Stimulated activated naive B cell treated with anti-CD40 and anti-IgM and Interleukin-4, amounts not matched to agents 10 μg/mL and 1 μg/mL and 100 μg/mL, for 72 hours (primary cell): ENCODE measurements at regions not wholly inside any gene's neighbourhood (a gene's known extent, or its start where the extent isn't known, plus 50 kb on each side); places are given as distances from the start of the nearest gene placed in this dataset.

Experiments used
- ATAC-seq, 2 donors: fragments of 150-1000 bp; cut with Tn5 transposase; replicated peaks; 2 replicates each; pipeline ENCODE4 v1.10.0; 2021; ENCODE audit warnings: moderate library complexity in 1 of 2
- DNase-seq: peaks from one replicate; pipeline ENCODE4 v3.0.0; 2021
- H3K27ac Mint-ChIP-seq: one replicate; pipeline ENCODE4 v1.8.0; 2022; ENCODE audit warnings: mild to moderate bottlenecking, mixed read lengths
- H3K27me3 Mint-ChIP-seq, 2 donors: one replicate each; pipeline ENCODE4 v1.8.0; 2022; ENCODE audit warnings: mixed read lengths in 2 of 2
- H3K36me3 Mint-ChIP-seq, 2 donors: one replicate each; pipeline ENCODE4 v1.8.0; 2022; ENCODE audit warnings: mixed read lengths in 2 of 2, mild to moderate bottlenecking in 1 of 2
- H3K4me1 Mint-ChIP-seq, 2 donors: one replicate each; pipeline ENCODE4 v1.8.0; 2022; ENCODE audit warnings: mixed read lengths in 2 of 2, mild to moderate bottlenecking in 1 of 2
- H3K4me3 Mint-ChIP-seq, 2 donors: one replicate each; pipeline ENCODE4 v1.8.0; 2022; ENCODE audit warnings: mild to moderate bottlenecking in 2 of 2, mixed read lengths in 2 of 2, moderate library complexity in 1 of 2
- H3K9me3 Mint-ChIP-seq, 2 donors: one replicate each; pipeline ENCODE4 v1.8.0; 2022; ENCODE audit warnings: mixed read lengths in 2 of 2, mild to moderate bottlenecking in 1 of 2

DNA sequence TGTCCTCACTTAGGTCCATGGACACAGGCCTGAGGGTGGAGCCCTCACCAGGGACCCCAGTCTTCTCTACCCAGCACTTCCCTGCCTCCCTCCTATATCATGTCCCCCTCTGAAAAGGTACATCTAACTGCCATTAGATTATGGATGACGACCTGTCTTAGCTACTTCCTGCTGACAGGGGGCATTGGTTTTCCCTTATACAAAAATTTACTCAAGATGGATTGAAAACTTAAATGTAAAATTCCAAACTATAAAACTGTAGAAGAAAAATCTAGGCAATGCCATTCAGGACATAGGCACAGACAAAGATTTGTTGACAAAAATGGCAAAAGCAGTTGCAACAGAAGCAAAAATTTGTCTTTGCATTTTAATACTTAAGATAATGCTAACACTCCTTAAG, 623.2 kb upstream of the FAM174A start:
- peaks cover 0 to 1% of the 10 kb centered on the region in 2 donors for H3K9me3 Mint-ChIP-seq
- no peaks in the 10 kb centered on the region for H3K27me3 Mint-ChIP-seq
- H3K4me1 Mint-ChIP-seq: no peaks in the 10 kb centered on the region
- H3K36me3 Mint-ChIP-seq: no peaks in the 10 kb centered on the region
- no peak overlapping the region for H3K27ac Mint-ChIP-seq
- ATAC-seq (no peak), DNase-seq (no peak)
- no peak overlapping the region for H3K4me3 Mint-ChIP-seq

DNA sequence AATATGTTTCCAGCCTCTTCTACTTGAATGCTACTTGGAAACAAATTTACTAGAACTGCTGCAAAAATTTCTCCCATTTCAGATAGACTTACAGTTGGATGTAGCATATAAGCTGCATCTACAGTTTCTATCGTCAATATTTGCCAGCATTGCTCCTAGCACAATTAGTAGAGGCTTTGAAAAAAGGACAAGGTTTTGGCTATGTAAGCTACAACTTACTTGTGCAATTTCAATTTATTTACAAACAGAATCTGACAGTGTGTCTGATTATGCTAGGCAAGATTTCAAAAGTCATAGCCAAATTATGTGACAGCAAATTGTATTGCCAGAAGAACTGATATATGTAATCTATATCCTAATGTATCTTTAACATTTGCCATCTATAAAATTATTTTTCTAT, 628.4 kb upstream of the FAM174A start:
- H3K4me3 Mint-ChIP-seq: no peak overlapping the region
- DNase-seq: no peak
- H3K9me3 Mint-ChIP-seq: peaks cover 0 to 1% of the 10 kb centered on the region in 2 donors
- H3K27ac Mint-ChIP-seq: no peak overlapping the region
- no peaks in the 10 kb centered on the region for H3K27me3 Mint-ChIP-seq
- no peaks in the 10 kb centered on the region for H3K4me1 Mint-ChIP-seq
- no peak for ATAC-seq
- H3K36me3 Mint-ChIP-seq: no peaks in the 10 kb centered on the region

- H3K9me3 Mint-ChIP-seq: peaks cover 0 to 1% of the 10 kb centered on the region in 2 donors
- no peak overlapping the region for H3K4me3 Mint-ChIP-seq
- no peaks in the 10 kb centered on the region for H3K4me1 Mint-ChIP-seq
- H3K27me3 Mint-ChIP-seq: no peaks in the 10 kb centered on the region
- H3K27ac Mint-ChIP-seq: no peak overlapping the region
- no peak for ATAC-seq
- H3K36me3 Mint-ChIP-seq: no peaks in the 10 kb centered on the region
- DNase-seq: no peak
These were observed 633.2 kb upstream of the FAM174A start for GRCh38 chr5:99901972-99902371.

DNA sequence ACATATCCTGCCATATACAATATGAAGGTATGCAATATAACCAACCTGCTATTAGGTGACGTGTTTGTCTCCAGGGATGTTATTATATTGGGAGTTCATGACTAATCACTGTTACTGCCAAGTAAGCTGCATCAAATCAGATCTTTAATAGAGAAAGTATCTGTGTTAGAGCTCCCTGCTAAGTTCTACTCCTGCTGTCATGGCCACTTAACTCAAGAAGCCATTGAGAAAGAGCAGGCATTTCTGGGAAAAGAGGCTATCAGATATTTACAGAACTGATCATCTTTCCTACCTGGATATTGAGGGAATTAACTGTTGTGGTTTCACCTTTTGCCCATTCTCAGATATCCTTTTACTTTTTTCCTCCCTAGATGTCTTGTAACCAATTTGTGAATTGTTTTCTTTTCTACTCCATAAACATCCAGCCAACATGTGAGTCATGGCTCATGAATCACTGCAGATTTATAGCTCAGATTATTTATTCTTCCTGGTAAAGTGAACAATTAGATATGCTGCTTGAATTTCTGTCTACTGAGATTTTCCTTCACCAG, 634.8 kb upstream of the FAM174A start:
- Mint-ChIP-seq H3K9me3 (peaks cover 0 to 1% of the 10 kb centered on the region in 2 donors), H3K27me3 (no peaks in the 10 kb centered on the region), H3K36me3 (no peaks in the 10 kb centered on the region), H3K27ac (no peak overlapping the region), H3K4me1 (no peaks in the 10 kb centered on the region), H3K4me3 (no peak overlapping the region)
- DNase-seq: no peak
- no peak for ATAC-seq

- ATAC-seq: no peak
- Mint-ChIP-seq H3K27ac (no peak overlapping the region), H3K27me3 (no peaks in the 10 kb centered on the region), H3K4me3 (no peak overlapping the region), H3K36me3 (no peaks in the 10 kb centered on the region), H3K4me1 (no peaks in the 10 kb centered on the region), H3K9me3 (no peaks in the 10 kb centered on the region)
- DNase-seq: no peak
These were observed 655.2 kb upstream of the FAM174A start for GRCh38 chr5:99879791-99880511.

- ATAC-seq (no peak), DNase-seq (no peak)
- Mint-ChIP-seq H3K9me3 (no peaks in the 10 kb centered on the region), H3K27me3 (no peaks in the 10 kb centered on the region), H3K27ac (no peak overlapping the region), H3K4me3 (no peak overlapping the region), H3K4me1 (no peaks in the 10 kb centered on the region), H3K36me3 (no peaks in the 10 kb centered on the region)
These were observed 656.3 kb upstream of the FAM174A start for GRCh38 chr5:99878830-99879229.

GRCh38 chr5:99866740-99867139, 668.4 kb upstream of the FAM174A start:
- H3K27ac Mint-ChIP-seq: no peak overlapping the region
- H3K27me3 Mint-ChIP-seq: no peaks in the 10 kb centered on the region
- DNase-seq: no peak
- no peaks in the 10 kb centered on the region for H3K4me1 Mint-ChIP-seq
- peaks cover 0 to 2% of the 10 kb centered on the region in 2 donors for H3K9me3 Mint-ChIP-seq
- no peaks in the 10 kb centered on the region for H3K36me3 Mint-ChIP-seq
- H3K4me3 Mint-ChIP-seq: no peak overlapping the region
- ATAC-seq: peak in 1 of 2 donors; percentile 54

DNA sequence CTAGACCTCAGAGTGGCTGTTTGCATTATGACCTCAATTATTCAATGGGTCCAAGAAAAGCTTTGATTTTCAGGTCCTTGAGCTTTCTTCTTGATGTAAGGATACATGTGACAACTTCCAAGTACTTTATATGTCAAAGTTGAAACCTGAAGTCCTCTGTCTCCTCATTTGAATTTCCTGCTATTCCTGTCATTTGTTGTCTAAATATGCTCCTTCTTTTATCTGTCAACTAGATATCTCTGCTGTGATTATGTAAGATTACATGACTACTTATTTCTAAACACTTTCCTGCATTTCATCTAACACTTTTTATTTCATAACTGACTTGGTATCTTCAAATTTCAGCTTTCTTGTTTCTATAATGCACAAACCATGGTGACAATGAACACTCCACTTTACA, 670.0 kb upstream of the FAM174A start:
- no peaks in the 10 kb centered on the region for H3K27me3 Mint-ChIP-seq
- no peaks in the 10 kb centered on the region for H3K4me1 Mint-ChIP-seq
- H3K36me3 Mint-ChIP-seq: no peaks in the 10 kb centered on the region
- H3K4me3 Mint-ChIP-seq: no peak overlapping the region
- ATAC-seq (no peak), DNase-seq (no peak)
- H3K27ac Mint-ChIP-seq: no peak overlapping the region
- peaks cover 0 to 2% of the 10 kb centered on the region in 2 donors for H3K9me3 Mint-ChIP-seq

DNA sequence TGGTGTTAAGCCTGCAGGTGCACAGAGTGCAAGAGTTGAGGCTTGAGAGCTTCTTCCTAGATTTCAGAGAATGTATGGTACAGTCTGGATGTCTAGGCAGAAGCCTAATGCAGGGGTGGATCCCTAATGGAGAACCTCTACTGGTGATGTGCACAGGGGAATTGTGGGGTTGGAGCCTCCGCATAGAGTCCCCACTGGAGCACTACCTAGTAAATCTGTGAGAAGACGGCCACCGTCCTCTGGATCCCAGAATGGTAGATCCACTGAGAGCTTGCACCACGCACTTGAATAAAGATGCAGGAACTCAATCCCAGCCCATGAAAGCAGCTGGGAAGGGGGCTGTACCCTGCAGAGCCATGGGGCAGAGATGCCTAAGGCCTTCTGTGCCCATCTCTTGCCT, 699.4 kb upstream of the FAM174A start:
- DNase-seq (no peak), ATAC-seq (no peak)
- Mint-ChIP-seq H3K9me3 (no peaks in the 10 kb centered on the region), H3K4me3 (no peak overlapping the region), H3K27ac (no peak overlapping the region), H3K36me3 (no peaks in the 10 kb centered on the region), H3K27me3 (no peaks in the 10 kb centered on the region), H3K4me1 (no peaks in the 10 kb centered on the region)

DNA sequence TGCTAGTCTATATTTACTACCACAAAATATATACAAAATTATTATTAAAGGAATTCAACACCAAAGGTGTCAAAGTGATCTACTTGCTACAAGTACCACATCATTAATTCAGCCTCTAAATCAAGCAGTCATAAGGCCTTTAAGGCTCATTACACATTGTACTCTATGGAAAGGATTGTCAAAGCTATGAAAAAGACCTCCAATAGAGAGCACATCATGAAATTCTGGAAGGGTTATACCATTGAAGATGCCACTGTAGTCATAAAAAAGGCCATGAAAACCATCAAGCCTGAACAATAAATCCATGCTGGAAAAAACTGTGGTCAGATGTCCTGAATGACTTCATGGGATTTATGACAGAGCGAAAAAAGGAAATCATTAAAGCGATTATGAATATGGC, 708.0 kb upstream of the FAM174A start:
- H3K9me3 Mint-ChIP-seq: no peaks in the 10 kb centered on the region
- ATAC-seq (no peak), DNase-seq (no peak)

DNA sequence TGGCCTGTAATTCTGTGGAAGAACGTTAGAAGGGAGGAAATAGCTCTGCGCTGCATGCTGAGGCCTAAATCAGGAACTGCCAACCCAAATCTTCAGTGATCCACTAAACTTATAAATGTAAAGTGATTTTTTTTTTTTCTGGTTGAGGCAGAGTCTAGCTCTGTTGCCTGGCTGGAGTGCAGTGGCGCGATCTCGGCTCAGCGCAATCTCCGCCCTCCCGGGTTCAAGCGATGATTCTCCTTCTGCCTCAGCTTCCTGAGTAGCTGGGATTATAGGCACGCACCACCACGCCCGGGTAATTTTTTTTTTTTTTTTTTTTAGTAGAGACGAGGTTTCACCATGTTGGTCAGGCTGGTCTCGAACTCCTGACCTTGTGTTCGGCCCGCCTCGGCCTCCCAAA, 717.4 kb upstream of the FAM174A start:
- Mint-ChIP-seq H3K4me1 (no peaks in the 10 kb centered on the region), H3K27ac (no peak overlapping the region), H3K9me3 (no peaks in the 10 kb centered on the region), H3K36me3 (no peaks in the 10 kb centered on the region), H3K4me3 (no peak overlapping the region), H3K27me3 (no peaks in the 10 kb centered on the region)
- ATAC-seq (no peak), DNase-seq (no peak)

More for the DNA sequence above, 708.0 kb upstream of the FAM174A start:
- H3K27me3 Mint-ChIP-seq: no peaks in the 10 kb centered on the region
- no peaks in the 10 kb centered on the region for H3K4me1 Mint-ChIP-seq
- H3K4me3 Mint-ChIP-seq: no peak overlapping the region
- no peak overlapping the region for H3K27ac Mint-ChIP-seq
- no peaks in the 10 kb centered on the region for H3K36me3 Mint-ChIP-seq

GRCh38 chr5:99814321-99815063, 720.7 kb upstream of the FAM174A start:
- DNase-seq (no peak), ATAC-seq (no peak)
- H3K4me1 Mint-ChIP-seq: no peaks in the 10 kb centered on the region
- no peaks in the 10 kb centered on the region for H3K36me3 Mint-ChIP-seq
- no peak overlapping the region for H3K4me3 Mint-ChIP-seq
- no peak overlapping the region for H3K27ac Mint-ChIP-seq
- no peaks in the 10 kb centered on the region for H3K27me3 Mint-ChIP-seq
- no peaks in the 10 kb centered on the region for H3K9me3 Mint-ChIP-seq

DNA sequence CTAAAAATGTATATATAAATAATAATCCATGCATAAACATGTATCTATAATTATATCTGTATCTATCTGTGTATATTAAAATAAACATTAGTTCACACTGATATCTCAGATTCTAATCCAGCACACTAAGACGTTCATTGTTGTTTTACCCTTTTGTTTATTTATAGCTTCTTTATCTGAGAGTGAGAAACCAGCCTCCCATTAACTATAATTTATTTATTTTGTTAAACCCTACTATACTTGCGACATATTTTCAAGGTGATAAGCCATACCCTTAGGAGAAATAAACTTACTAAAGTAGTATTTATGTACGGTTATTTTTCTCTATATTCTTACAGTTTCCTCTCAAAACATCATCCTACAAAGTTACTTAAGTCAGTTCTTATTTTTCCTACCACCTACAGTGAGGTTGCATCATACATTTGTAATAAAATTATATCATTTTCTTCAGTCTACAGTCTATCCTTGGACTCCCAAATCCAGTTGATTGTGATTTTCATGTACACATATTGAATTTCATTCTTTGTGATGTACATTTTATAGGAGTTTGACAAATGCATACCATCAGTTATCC, 726.4 kb upstream of the FAM174A start:
- Mint-ChIP-seq H3K9me3 (no peaks in the 10 kb centered on the region), H3K27me3 (no peaks in the 10 kb centered on the region), H3K27ac (no peak overlapping the region), H3K4me3 (no peak overlapping the region), H3K4me1 (no peaks in the 10 kb centered on the region), H3K36me3 (no peaks in the 10 kb centered on the region)
- ATAC-seq (no peak), DNase-seq (no peak)

- ATAC-seq (no peak), DNase-seq (no peak)
- Mint-ChIP-seq H3K27me3 (no peaks in the 10 kb centered on the region), H3K4me3 (no peak overlapping the region), H3K36me3 (no peaks in the 10 kb centered on the region), H3K9me3 (no peaks in the 10 kb centered on the region), H3K27ac (no peak overlapping the region), H3K4me1 (no peaks in the 10 kb centered on the region)
These were observed 727.8 kb upstream of the FAM174A start for GRCh38 chr5:99807346-99807745.

GRCh38 chr5:99795031-99795430, 740.1 kb upstream of the FAM174A start:
- no peak overlapping the region for H3K4me3 Mint-ChIP-seq
- no peak for DNase-seq
- H3K27ac Mint-ChIP-seq: no peak overlapping the region
- H3K36me3 Mint-ChIP-seq: no peaks in the 10 kb centered on the region
- H3K4me1 Mint-ChIP-seq: no peaks in the 10 kb centered on the region
- no peaks in the 10 kb centered on the region for H3K27me3 Mint-ChIP-seq
- H3K9me3 Mint-ChIP-seq: peaks cover 0 to 4% of the 10 kb centered on the region in 2 donors
- ATAC-seq: no peak
